Gastrocnemius medialis (tissue), 4 donors: ENCODE measurements at regions not wholly inside any gene's neighbourhood (a gene's known extent, or its start where the extent isn't known, plus 50 kb on each side); places are given as distances from the start of the nearest gene placed in this dataset.

ENCODE experiments used
- ATAC-seq, 2 donors: fragments of 150-250 bp; one replicate each; pipeline ENCODE4 v1.9.1; 2016
- DNase-seq, 2 donors: peaks; one replicate each; pipeline ENCODE4 v3.0.0-alpha.2; 2019
- H3K27ac ChIP-seq, 4 donors: fragments of 200-600 bp; sonication (generic); 1 replicate in 1 of 4; 2 replicates in 3 of 4; pipeline ENCODE4 v1.5.1; 2016 to 2018; ENCODE audit warnings: mild to moderate bottlenecking in 2 of 4, moderate library complexity in 1 of 4
- H3K27me3 ChIP-seq, 3 donors: fragments of 200-600 bp; sonication (generic) in 2 of 3; 1 replicate in 1 of 3; 2 replicates in 2 of 3; pipeline versions ENCODE4 v1.5.1 to v1.6.0; 2016 to 2019; ENCODE audit warnings: mild to moderate bottlenecking in 1 of 3, moderate library complexity in 1 of 3
- H3K36me3 ChIP-seq, 2 donors: fragments of 200-600 bp; sonication (generic) in 1 of 2; one replicate each; pipeline ENCODE4 v1.5.1; 2017 to 2018
- H3K4me1 ChIP-seq, 2 donors: fragments of 200-600 bp; sonication (generic) in 1 of 2; one replicate each; pipeline ENCODE4 v1.5.1; 2016 to 2017; ENCODE audit warnings: mild to moderate bottlenecking in 2 of 2
- H3K4me3 ChIP-seq, 4 donors: fragments of 200-600 bp; sonication (generic) in 3 of 4; 1 replicate in 1 of 4; 2 replicates in 3 of 4; pipeline ENCODE4 v1.5.1; 2016 to 2019; ENCODE audit warnings: mild to moderate bottlenecking in 2 of 4
- H3K9me3 ChIP-seq, 3 donors: fragments of 200-600 bp; sonication (generic) in 2 of 3; 1 replicate in 1 of 3; 2 replicates in 2 of 3; pipeline ENCODE4 v1.5.1; 2016 to 2019
- POLR2A ChIP-seq, 2 donors: fragments of 450-650 bp; IDR thresholded peaks; one replicate each; pipeline ENCODE4 v1.6.1; 2017; ENCODE audit warnings: antibody characterized with exemption in 2 of 2, mild to moderate bottlenecking in 2 of 2, moderate library complexity in 2 of 2
- in situ Hi-C, 4 donors: fragments of 200-750 bp; cut with MboI; loops; one replicate each; pipeline versions ENCODE4 v1.15.0 to v1.8.0; 2017; ENCODE audit warnings: low sequenced_read_pairs in 4 of 4
- intact Hi-C: fragments of 100-400 bp; cut with DNase I; formaldehyde crosslinking; loops from one replicate; pipeline ENCODE4 v1.15.1; 2023; ENCODE audit warnings: low total_unique reads
- TF ChIP-seq, protein P1 (sequence below), 5 experiments: fragments of 450-650 bp in 3 of 5; fragments of 200-600 bp in 2 of 5; sonication (generic) in 2 of 5; IDR thresholded peaks in 4 of 5; conservative IDR thresholded peaks in 1 of 5; 1 replicate in 4 of 5; 2 replicates in 1 of 5; pipeline ENCODE4 v1.5.1; 2016 to 2019; ENCODE audit warnings: antibody characterized with exemption in 5 of 5, mild to moderate bottlenecking in 3 of 5, moderate library complexity in 3 of 5

DNA sequence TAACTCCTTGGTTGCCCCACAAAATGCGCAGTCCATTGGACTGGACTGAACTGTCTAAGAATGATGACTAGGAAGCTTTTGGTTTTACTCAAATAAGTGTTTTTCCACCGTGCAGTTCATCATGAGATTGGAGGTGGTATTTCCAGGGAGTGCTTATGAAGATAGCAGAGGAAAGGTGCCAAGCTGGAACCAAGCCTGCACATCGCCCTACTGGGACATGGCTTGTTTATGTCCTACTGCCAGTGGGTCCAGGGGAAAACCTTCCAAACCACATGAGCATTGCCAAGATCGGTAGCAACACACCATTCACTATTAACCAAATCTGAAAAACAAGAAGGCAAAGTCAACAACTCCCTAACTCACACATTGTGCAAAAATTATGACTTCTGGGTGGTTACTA lies 54.7 kb upstream of the DSCAM start:
- Histone ChIP-seq H3K9me3 (no peaks in the 10 kb centered on the region), H3K27ac (no peak overlapping the region), H3K4me3 (no peak overlapping the region), H3K27me3 (no peaks in the 10 kb centered on the region), H3K4me1 (no peaks in the 10 kb centered on the region), H3K36me3 (no peaks in the 10 kb centered on the region)
- in situ Hi-C loops (no loop called here), intact Hi-C loops (no loop called here)
- ATAC-seq: no peak
- DNase-seq: no peak
- no peak for TF ChIP-seq POLR2A (IDR thresholded peaks at IDR 0.05)
- TF ChIP-seq, protein P1, sequence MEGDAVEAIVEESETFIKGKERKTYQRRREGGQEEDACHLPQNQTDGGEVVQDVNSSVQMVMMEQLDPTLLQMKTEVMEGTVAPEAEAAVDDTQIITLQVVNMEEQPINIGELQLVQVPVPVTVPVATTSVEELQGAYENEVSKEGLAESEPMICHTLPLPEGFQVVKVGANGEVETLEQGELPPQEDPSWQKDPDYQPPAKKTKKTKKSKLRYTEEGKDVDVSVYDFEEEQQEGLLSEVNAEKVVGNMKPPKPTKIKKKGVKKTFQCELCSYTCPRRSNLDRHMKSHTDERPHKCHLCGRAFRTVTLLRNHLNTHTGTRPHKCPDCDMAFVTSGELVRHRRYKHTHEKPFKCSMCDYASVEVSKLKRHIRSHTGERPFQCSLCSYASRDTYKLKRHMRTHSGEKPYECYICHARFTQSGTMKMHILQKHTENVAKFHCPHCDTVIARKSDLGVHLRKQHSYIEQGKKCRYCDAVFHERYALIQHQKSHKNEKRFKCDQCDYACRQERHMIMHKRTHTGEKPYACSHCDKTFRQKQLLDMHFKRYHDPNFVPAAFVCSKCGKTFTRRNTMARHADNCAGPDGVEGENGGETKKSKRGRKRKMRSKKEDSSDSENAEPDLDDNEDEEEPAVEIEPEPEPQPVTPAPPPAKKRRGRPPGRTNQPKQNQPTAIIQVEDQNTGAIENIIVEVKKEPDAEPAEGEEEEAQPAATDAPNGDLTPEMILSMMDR (IDR thresholded peaks at IDR 0.05 in 4 of 5, conservative IDR thresholded peaks at IDR 0.05 in 1 of 5): no peak

DNA sequence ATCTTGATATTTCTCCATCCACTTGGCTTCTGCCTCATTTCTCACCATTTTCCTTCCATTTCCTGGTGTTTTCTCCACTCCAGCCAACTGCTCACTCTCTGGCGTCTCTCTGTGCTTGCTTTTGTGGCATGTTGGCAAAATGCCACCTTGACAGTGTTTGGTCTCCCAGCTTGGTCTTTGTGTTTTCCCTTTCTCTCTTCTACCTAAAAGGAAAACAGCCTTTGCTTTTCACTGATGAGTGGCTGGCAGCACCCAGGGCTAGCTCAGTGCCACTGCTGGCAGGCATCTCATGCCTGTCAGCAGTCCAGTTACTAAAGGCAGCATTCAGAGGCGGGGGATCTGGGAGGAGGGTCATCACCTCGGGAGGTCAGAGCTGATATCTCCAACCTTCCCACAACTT lies 55.3 kb upstream of the DSCAM start:
- Histone ChIP-seq H3K27me3 (no peaks in the 10 kb centered on the region), H3K9me3 (no peaks in the 10 kb centered on the region), H3K4me1 (no peaks in the 10 kb centered on the region), H3K4me3 (no peak overlapping the region), H3K36me3 (no peaks in the 10 kb centered on the region), H3K27ac (no peak overlapping the region)
- TF ChIP-seq POLR2A (IDR thresholded peaks at IDR 0.05): no peak
- no peak for DNase-seq
- ATAC-seq: no peak
- intact Hi-C loops (no loop called here), in situ Hi-C loops (no loop called here)

DNA sequence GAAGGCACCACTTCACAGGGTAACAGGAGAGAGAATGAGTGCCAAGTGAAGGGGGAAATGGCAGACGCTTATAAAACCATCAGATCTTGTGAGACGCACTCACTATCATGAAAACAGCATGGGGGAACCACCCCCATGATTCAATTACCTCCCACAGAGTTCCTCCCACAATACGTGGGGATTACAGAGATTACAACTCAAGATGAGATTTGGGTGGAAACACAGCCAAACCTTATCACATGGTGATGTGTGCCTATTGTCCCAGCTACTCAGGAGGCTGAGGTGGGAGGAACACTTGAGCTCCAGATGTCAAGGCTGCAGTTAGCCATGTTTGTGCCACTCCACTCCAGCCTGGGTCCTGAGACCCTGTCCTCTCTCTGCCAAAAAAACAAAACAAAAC lies 56.0 kb upstream of the DSCAM start:
- Histone ChIP-seq H3K36me3 (no peaks in the 10 kb centered on the region), H3K9me3 (no peaks in the 10 kb centered on the region), H3K4me3 (no peak overlapping the region), H3K4me1 (no peaks in the 10 kb centered on the region), H3K27ac (no peak overlapping the region), H3K27me3 (no peaks in the 10 kb centered on the region)
- no peak for TF ChIP-seq POLR2A (IDR thresholded peaks at IDR 0.05)
- TF ChIP-seq, protein P1 (IDR thresholded peaks at IDR 0.05 in 4 of 5, conservative IDR thresholded peaks at IDR 0.05 in 1 of 5): no peak
- in situ Hi-C loops (no loop called here), intact Hi-C loops (no loop called here)
- DNase-seq (no peak), ATAC-seq (no peak)

DNA sequence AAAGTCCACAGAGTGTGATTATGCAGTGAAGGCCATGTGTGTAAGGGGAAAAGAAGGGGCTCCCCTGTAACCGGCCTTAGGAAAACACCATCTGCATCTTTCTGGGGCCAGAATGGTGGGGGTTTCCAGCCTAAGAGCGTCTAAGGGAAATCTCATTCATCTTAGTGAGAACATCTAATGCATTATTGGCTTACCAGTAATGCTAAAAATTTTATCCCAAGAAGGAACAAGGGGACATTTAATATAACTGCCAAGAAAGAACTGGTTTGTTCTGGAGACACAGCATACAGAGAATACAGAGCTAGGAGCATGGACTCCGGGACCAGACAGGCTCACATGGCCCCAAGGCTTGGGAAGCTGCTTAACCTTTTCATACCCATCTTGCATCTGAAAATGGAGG lies 58.3 kb upstream of the DSCAM start:
- no peak for DNase-seq
- no peak for ATAC-seq
- intact Hi-C loops: no loop called here
- in situ Hi-C loops: no loop called here
- Histone ChIP-seq H3K9me3 (no peaks in the 10 kb centered on the region), H3K4me1 (no peaks in the 10 kb centered on the region), H3K4me3 (no peak overlapping the region), H3K36me3 (no peaks in the 10 kb centered on the region), H3K27ac (no peak overlapping the region), H3K27me3 (no peaks in the 10 kb centered on the region)
- TF ChIP-seq POLR2A (IDR thresholded peaks at IDR 0.05): no peak
- TF ChIP-seq, protein P1 (IDR thresholded peaks at IDR 0.05 in 4 of 5, conservative IDR thresholded peaks at IDR 0.05 in 1 of 5): no peak

DNA sequence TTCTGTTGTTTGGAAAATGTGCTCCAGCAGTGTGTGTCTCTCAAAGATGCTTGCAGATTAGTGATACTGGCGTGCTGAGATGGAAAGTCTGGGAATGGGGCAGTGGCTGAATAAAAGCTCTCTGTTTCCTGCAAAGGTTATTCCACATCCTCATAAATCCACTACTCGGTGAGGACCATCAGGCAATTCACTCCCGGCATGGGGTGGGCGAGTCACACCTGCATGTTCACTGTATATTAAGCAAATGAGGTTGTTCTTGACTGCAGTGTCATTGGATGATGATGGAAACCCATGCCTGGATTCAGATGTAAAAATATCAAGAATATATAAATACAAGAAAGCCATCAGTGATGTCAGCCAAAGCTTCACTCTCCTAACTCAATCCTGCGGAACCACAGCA lies 65.4 kb upstream of the DSCAM start:
- Histone ChIP-seq H3K27ac (no peak overlapping the region), H3K4me1 (no peaks in the 10 kb centered on the region), H3K36me3 (no peaks in the 10 kb centered on the region), H3K27me3 (no peaks in the 10 kb centered on the region), H3K9me3 (no peaks in the 10 kb centered on the region), H3K4me3 (no peak overlapping the region)
- ATAC-seq (no peak), DNase-seq (no peak)
- in situ Hi-C loops (no loop called here), intact Hi-C loops (no loop called here)
- TF ChIP-seq POLR2A (IDR thresholded peaks at IDR 0.05): no peak
- TF ChIP-seq, protein P1 (IDR thresholded peaks at IDR 0.05 in 4 of 5, conservative IDR thresholded peaks at IDR 0.05 in 1 of 5): no peak
